Adipose tissue (tissue), 3 donors: ENCODE measurements at regions not wholly inside any gene's neighbourhood (a gene's known extent, or its start where the extent isn't known, plus 50 kb on each side); places are given as distances from the start of the nearest gene placed in this dataset.

Experiments used
- H3K27ac ChIP-seq: one replicate; pipeline ENCODE4 v1.5.1; 2013; ENCODE audit warnings: low read depth, low read length
- WGBS, 3 donors: extraction: QIAGEN DNeasy Blood & Tissue Kit; methylation state at CpG; one replicate each; pipeline ENCODE4 v1.1.7; 2013; 5-methylcytosine and 5-hydroxymethylcytosine counted together
- donor health status: healthy with polysubstance abuse.
- donor health status: Bipolar disorder and iron deficiency.
- donor health status: healthy.

DNA sequence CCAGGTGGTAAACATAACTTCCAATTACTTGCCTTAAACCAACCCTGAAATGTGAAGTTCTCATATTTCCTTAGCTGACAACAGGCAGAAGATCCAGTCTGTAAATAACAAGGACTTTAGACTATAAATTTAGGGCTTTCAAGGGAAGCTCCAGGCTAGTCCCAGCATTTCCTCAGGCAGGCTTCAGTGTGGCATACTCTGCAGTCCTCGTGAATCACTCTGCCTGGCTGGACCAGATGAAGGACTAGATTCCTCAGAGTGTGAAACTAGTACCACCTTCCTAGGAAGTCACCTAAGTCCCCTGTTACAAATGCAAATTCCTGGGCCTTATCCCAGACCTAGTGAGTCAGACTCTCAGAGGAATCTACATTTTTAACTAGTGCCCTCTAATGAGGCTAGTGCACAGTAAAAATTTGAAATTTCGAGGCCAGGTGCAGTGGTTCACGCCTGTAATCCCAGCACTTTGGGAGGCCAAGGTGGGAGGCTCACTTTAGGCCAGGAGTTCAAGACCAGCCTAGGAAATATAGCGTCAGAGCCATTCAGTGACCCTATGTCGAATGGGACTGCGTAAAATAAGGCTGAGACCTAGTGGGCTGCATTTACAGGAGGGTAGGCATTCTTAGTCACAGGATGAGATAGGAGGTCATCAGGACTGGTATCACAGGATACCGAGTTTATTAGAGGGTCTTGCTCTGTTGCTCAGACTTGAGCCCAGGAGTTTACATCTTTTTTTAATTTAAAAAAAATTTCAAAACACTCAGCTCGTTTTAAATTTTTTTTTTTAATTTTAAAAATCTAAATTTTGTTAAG lies 279.6 kb upstream of the JARID2 start:
- no peak overlapping the region for H3K27ac ChIP-seq
- 83 to 92% (median 91%) methylated on average over 8 of the region's 8 CpGs for WGBS, 3 donors

GRCh38 chr6:14966906-14967711 lies 278.8 kb upstream of the JARID2 start:
- no peak overlapping the region for H3K27ac ChIP-seq
- 72 to 84% (median 75%) methylated on average over 5 of the region's 5 CpGs for WGBS, 3 donors

- 85 to 100% (median 90%) methylated on average over 2 of the region's 2 CpGs for WGBS, 3 donors
- H3K27ac ChIP-seq, result no peak overlapping the region
Observed at GRCh38 chr6:14968056-14968637, 277.7 kb upstream of the JARID2 start.

GRCh38 chr6:14969126-14969525 lies 276.7 kb upstream of the JARID2 start:
- H3K27ac ChIP-seq, result no peak overlapping the region

GRCh38 chr6:14972379-14973067 lies 273.3 kb upstream of the JARID2 start:
- 83 to 90% (median 89%) methylated on average over 4 of the region's 4 CpGs for WGBS, 3 donors
- H3K27ac ChIP-seq, result no peak overlapping the region

- H3K27ac ChIP-seq, result no peak overlapping the region
- 92 to 97% (median 96%) methylated on average over 1 of the region's 1 CpG for WGBS, 3 donors
Observed at GRCh38 chr6:14974372-14974771, 271.5 kb upstream of the JARID2 start.

DNA sequence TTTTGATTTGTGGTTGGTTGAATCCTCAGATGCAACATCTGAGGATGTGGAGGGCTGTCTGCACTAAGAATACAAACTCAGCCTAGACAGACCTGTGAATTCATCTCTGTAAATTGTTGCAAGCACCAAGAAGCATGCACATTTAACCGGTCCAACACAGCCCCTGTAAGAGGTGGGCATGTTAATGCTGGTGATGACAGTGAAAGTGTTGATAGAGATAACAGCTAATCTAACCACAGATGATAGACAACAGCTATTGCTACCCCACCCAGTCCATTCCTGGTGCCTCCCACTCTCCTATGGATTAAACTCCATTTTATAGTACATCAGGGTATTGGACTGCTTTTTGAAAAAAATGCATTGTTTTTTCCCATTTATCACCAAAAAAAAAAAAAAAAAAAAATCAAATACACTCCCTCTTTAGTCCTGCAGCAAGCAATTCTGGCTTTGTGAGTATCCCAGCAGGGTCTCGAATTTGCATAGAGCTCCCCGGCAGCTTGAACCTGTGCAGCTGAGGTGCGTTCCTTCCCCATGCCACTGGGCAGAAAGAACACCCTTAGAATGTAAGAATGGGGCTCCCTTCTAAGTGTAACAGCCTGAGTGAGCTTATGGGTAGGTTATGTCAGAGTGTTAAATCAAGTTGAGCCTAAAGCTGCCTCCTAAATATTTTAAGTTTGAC lies 270.9 kb upstream of the JARID2 start:
- 67 to 82% (median 73%) methylated on average over 4 of the region's 4 CpGs for WGBS, 3 donors
- H3K27ac ChIP-seq, result no peak overlapping the region

GRCh38 chr6:14975471-14975817 lies 270.4 kb upstream of the JARID2 start:
- WGBS, 3 donors, result 24 to 42% (median 29%) methylated on average over 4 of the region's 4 CpGs
- no peak overlapping the region for H3K27ac ChIP-seq

DNA sequence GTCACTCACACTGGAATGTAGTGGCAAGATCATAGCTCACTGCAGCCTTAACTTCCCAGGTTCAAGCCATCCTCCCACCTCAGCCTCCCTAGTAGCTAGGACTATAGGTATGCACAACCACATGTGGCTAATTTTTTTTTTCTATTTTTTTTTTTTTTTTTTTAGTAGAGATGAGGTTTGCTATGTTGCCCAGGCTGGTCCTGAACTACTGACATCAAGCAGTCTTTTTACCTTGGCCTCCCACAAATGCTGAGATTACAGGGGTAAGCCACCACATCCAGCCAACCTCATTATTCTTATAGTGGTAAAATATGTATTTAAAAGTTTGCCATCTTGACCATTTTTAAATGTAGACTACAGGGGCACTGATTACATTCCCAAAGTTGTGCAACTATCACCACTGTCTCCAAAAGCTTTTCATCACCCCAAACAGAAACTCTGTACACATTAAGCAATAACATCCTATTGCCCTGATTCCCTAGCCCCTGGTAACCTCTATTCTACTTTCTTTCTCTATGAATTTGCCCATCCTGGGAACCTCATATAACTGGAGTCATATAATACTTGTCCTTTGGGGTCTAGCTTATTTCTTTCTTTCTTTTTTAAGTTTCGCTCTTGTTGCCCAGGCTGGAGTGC lies 268.0 kb upstream of the JARID2 start:
- H3K27ac ChIP-seq, result no peak overlapping the region
- WGBS, 3 donors, result 85 to 96% (median 94%) methylated on average over 1 of the region's 1 CpG

DNA sequence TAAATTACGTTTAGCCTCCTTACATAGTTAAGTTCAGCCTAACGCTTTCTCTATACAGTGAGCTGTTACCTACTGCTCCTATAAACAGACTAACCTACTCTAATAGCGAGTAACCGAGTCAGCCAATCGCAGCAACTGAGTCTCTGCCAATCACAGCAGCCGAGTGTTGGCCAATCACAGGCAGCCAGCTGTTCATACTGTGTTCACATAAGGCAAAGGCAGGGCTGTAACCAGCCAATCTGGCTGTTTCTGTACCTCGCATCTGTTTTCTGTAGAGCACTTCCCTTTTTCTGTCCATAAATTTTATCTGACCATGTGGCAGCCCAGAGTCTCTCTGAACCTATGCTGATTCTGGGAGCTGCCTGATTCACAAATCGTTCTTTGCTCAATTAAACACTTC lies 263.9 kb upstream of the JARID2 start:
- no peak overlapping the region for H3K27ac ChIP-seq
- WGBS, 3 donors, result 73 to 80% (median 76%) methylated on average over 8 of the region's 8 CpGs

DNA sequence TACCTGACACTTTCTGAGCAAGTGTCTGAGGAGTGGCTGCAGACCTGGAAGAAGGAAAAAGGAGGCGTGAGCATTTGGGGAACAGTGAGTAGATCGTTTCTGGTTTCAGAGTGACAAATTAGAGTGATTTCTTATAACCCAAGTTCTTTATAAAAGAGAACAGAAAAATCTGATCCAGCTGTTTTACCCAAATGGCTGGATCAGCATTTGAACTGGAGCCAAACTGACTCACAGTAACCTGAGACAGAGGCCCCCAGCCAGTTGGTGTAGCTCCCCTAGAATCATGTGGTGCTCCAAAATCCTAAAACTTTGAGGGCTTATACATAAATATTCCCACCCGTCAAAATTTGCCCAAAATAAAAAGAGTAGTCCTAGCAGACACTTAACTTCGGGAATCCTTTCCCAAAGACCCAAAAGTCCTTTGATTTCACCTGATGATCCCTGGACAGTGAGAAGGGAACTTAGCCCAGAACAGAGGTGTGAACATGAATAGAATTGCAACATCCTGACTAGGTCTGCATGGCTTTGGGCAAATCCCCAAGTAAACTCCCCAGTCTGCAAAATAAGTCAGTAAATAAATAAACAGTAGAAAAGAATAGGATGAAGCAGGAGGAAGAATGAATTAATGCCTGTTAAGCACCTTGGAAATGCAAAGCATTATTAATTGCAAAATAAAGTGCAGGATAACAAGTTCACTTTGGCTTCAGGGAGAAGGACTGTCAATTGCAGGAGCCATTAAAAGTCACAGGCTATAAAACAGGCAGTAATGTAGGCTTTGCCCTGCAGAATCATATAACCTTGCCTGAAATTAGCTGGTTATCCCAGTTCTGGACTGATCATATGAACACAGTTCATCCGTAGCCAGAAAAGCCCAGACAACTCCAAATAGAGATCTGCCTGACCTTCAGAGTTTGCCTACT lies 262.0 kb upstream of the JARID2 start:
- WGBS, 3 donors, result 61 to 74% (median 71%) methylated on average over 5 of the region's 5 CpGs
- H3K27ac ChIP-seq, result no peak overlapping the region

DNA sequence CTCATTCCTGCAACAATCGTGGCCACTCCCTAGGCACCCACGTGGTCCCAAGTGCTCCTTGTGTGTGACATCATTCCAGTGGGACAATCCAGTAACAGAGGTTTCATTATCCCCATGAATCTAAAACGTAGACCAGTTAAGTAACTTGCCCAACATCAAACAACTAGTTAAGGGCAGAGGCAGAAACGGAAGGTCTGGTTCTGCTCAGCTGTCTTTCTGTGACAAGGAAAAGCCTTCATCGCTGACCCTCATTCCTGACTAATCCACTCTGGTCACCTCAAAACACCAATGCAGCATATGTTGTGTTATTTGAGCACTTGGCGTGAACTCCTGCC lies 261.4 kb upstream of the JARID2 start:
- WGBS, 3 donors, result 39 to 53% (median 47%) methylated on average over 6 of the region's 6 CpGs
- no peak overlapping the region for H3K27ac ChIP-seq

DNA sequence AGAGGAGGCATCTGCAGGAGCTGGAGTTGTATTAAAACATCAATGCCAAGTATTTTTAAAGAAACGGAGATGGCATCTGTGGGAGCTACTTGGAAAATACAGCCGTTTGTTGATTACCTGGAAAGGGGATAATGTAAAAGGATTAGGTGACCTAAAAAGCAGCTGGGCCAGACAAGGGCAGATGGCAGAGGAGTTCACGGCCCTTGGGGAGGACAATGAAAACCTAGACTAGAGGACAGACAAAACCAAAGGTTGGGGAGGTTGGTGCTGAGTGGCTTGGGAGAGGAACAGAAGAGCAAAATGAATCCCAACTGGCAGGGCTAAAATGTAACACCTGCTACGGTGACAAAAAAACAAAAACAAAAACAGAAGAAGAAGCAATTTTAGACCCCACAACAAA lies 260.5 kb upstream of the JARID2 start:
- 72 to 95% (median 90%) methylated on average over 4 of the region's 4 CpGs for WGBS, 3 donors
- H3K27ac ChIP-seq, result no peak overlapping the region

GRCh38 chr6:14986370-14986769 lies 259.5 kb upstream of the JARID2 start:
- no peak overlapping the region for H3K27ac ChIP-seq
- 74 to 79% (median 78%) methylated on average over 7 of the region's 7 CpGs for WGBS, 3 donors

- WGBS, 3 donors, result 91 to 96% (median 94%) methylated on average over 4 of the region's 4 CpGs
- no peak overlapping the region for H3K27ac ChIP-seq
Observed at GRCh38 chr6:14987490-14987889, 258.4 kb upstream of the JARID2 start.

- no peak overlapping the region for H3K27ac ChIP-seq
- WGBS, 3 donors, result 80 to 93% (median 92%) methylated on average over 3 of the region's 3 CpGs
Observed at GRCh38 chr6:14992382-14992781, 253.5 kb upstream of the JARID2 start.

DNA sequence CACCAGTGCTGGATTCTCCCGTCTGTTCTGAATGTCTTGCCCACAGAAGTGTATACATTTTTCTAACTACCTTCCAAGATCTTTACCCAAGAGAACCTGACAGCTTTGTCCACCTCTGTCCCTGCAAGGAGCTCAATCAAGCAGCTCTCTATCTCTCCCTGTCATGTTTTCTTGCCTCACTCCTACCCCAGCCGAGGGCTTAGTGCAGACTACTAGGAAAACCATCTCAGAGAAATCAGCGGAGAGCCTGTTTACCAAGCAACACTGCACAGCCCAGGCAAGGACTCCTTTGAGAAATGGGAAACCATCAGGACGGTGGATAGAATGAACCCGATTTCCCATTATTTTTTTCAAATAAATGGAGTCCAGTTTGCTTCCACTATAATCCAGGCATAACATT lies 250.7 kb upstream of the JARID2 start:
- 63 to 79% (median 75%) methylated on average over 5 of the region's 5 CpGs for WGBS, 3 donors
- no peak overlapping the region for H3K27ac ChIP-seq
